B cell (primary cell): ENCODE measurements at regions not wholly inside any gene's neighbourhood (a gene's known extent, or its start where the extent isn't known, plus 50 kb on each side); places are given as distances from the start of the nearest gene placed in this dataset.

ENCODE experiments used
- ATAC-seq: fragments of 200-7000 bp; cut with Tn5 transposase; one replicate; pipeline ENCODE4 v1.10.0; 2021; ENCODE audit warnings: low read depth, mild to moderate bottlenecking, moderate number of reproducible peaks, moderate library complexity
- CTCF ChIA-PET: fragments of 350-600 bp; sonication (Branson Sonifier 250); formaldehyde crosslinking; loops from one replicate; lab custom pipeline; 2021; ENCODE audit warnings: antibody characterized with exemption, inconsistent platforms; lab: Charles Lee
- POLR2A ChIA-PET: fragments of 350-600 bp; sonication (Branson Sonifier 250); formaldehyde crosslinking; loops from one replicate; lab custom pipeline; 2021; ENCODE audit warnings: antibody characterized with exemption; lab: Charles Lee
- DNase-seq: peaks from one replicate; pipeline ENCODE4 v3.0.0; 2013
- H2AFZ ChIP-seq: 2 replicates; pipeline ENCODE4 v1.6.1; 2012; ENCODE audit warnings: mild to moderate bottlenecking, low read depth, low read length; ENCODE audit not compliant: insufficient read depth, poor library complexity, severe bottlenecking
- H3K27ac ChIP-seq, 2 donors: 1 replicate in 1 of 2; 2 replicates in 1 of 2; pipeline ENCODE4 v1.5.1; 2012 to 2013; ENCODE audit warnings: low read length in 2 of 2, mild to moderate bottlenecking in 2 of 2, moderate library complexity in 1 of 2
- H3K27me3 ChIP-seq, 4 experiments: fragments of 200-600 bp in 1 of 4; sonication (generic) in 1 of 4; replicated peaks in 1 of 4; 1 replicate in 2 of 4; 2 replicates in 2 of 4; pipeline versions ENCODE4 v1.6.1 to v1.7.0; 2013 to 2016; ENCODE audit warnings: low read length in 3 of 4, mild to moderate bottlenecking in 2 of 4, mixed read lengths in 1 of 4, moderate library complexity in 1 of 4; ENCODE audit not compliant: insufficient read depth in 4 of 4, control insufficient read depth in 3 of 4; ENCODE audit errors: control extremely low read depth in 1 of 4
- H3K36me3 ChIP-seq, 2 experiments: replicated peaks in 1 of 2; 1 replicate in 1 of 2; 2 replicates in 1 of 2; pipeline versions ENCODE4 v1.6.1 to v1.7.1; 2013; ENCODE audit warnings: low read length in 1 of 2; ENCODE audit not compliant: insufficient read depth in 2 of 2, control insufficient read depth in 1 of 2; ENCODE audit errors: control extremely low read depth in 1 of 2, extremely low read depth in 1 of 2
- H3K4me1 ChIP-seq, 2 donors: fragments of 200-600 bp in 1 of 2; sonication (generic) in 1 of 2; 1 replicate in 1 of 2; 2 replicates in 1 of 2; pipeline versions ENCODE4 v1.5.1 to v1.6.1; 2013 to 2017; ENCODE audit warnings: low read length in 2 of 2; ENCODE audit not compliant: control insufficient read depth in 2 of 2, insufficient read depth in 2 of 2
- H3K4me2 ChIP-seq: replicated peaks from 2 replicates; pipeline ENCODE3; 2012; ENCODE audit warnings: mild to moderate bottlenecking, low read depth, low read length; ENCODE audit not compliant: poor library complexity, severe bottlenecking
- H3K4me3 ChIP-seq, 5 experiments: fragments of 200-600 bp in 1 of 5; sonication (generic) in 1 of 5; 1 replicate in 3 of 5; 2 replicates in 2 of 5; pipeline versions ENCODE4 v1.5.1 to v1.7.0; 2011 to 2016; ENCODE audit warnings: low read length in 4 of 5, mild to moderate bottlenecking in 4 of 5, low read depth in 2 of 5, control low read depth in 1 of 5, moderate library complexity in 1 of 5; ENCODE audit not compliant: insufficient read depth in 1 of 5; ENCODE audit errors: control extremely low read depth in 1 of 5, extremely low read depth in 1 of 5
- H3K79me2 ChIP-seq: fragments of 200-600 bp; sonication (generic); one replicate; pipeline ENCODE4 v1.6.0; 2016; ENCODE audit warnings: low read length; ENCODE audit not compliant: control insufficient read depth, insufficient read depth
- H3K9ac ChIP-seq: fragments of 200-600 bp; sonication (generic); 2 replicates; pipeline ENCODE4 v1.6.1; 2017; ENCODE audit warnings: mild to moderate bottlenecking, low read length, moderate library complexity
- H3K9me3 ChIP-seq, 3 donors: one replicate each; pipeline versions ENCODE4 v1.6.1 to v1.7.1; 2013; ENCODE audit warnings: low read length in 2 of 3; ENCODE audit not compliant: control insufficient read depth in 2 of 3, insufficient read depth in 1 of 3; ENCODE audit errors: control extremely low read depth in 1 of 3
- H4K20me1 ChIP-seq: 2 replicates; pipeline ENCODE4 v1.6.0; 2012; ENCODE audit warnings: mild to moderate bottlenecking, low read length; ENCODE audit not compliant: insufficient read depth, control insufficient read depth, poor library complexity, severe bottlenecking
- H3K27ac Mint-ChIP-seq: one replicate; pipeline ENCODE4 v1.8.0; 2021; ENCODE audit warnings: mixed read lengths
- H3K27me3 Mint-ChIP-seq: one replicate; pipeline ENCODE4 v1.8.0; 2021; ENCODE audit warnings: mixed read lengths
- H3K4me1 Mint-ChIP-seq: one replicate; pipeline ENCODE4 v1.8.0; 2021; ENCODE audit warnings: mixed read lengths
- H3K4me3 Mint-ChIP-seq: one replicate; pipeline ENCODE4 v1.8.0; 2021; ENCODE audit warnings: mixed read lengths
- H3K9me3 Mint-ChIP-seq: one replicate; pipeline ENCODE4 v1.8.0; 2022; ENCODE audit warnings: mixed read lengths; ENCODE audit not compliant: insufficient read depth
- EZH2 ChIP-seq: IDR thresholded peaks from 2 replicates; pipeline ENCODE4 v1.6.1; 2012; ENCODE audit warnings: borderline replicate concordance, low read depth, mild to moderate bottlenecking, moderate library complexity, low read length; ENCODE audit not compliant: insufficient read depth, poor library complexity, severe bottlenecking
- WGBS: methylation state at CpG from one replicate; pipeline ENCODE4 v1.1.5; 2013; ENCODE audit warnings: missing lambda C conversion rate; ENCODE audit not compliant: insufficient coverage; 5-methylcytosine and 5-hydroxymethylcytosine counted together
- intact Hi-C: fragments of 100-400 bp; cut with micrococcal nuclease; formaldehyde crosslinking; loops from one replicate; pipeline ENCODE4 v1.10.0; 2022
- TF ChIP-seq, protein P1 (sequence below): fragments of 200-600 bp; IDR thresholded peaks from one replicate; pipeline ENCODE4 v1.8.0; 2022; ENCODE audit warnings: antibody characterized with exemption, mild to moderate bottlenecking

DNA sequence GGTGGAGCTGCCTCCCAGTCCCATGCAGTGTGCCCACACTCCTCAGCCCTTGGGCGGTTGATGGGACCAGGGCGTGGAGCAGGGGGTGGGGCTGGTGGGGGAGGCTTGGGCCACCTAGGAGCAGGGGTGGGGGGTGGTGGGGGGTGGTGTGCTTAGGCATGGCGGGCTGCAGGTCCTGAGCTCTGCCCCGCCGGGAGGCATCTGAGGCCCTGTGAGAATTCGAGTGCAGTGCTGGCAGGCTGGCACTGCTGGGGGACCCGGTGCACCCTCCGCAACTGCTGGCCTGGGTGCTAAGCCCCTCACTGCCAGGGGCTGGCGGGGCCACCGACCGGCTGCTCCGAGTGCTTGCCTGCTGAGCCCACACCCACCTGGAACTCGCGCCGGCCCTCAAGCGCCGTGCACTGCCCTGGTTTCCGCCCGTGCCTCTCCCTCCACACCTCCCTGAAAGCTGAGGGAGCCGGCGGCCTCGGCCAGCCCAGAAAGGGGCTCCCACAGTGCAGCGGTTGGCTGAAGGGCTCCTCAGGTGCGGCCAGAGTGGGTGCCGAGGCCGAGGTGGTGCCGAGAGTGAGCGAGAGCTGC lies 59.6 kb upstream of the PRL start:
- Mint-ChIP-seq H3K27me3 (no peaks in the 10 kb centered on the region), H3K4me3 (no peak overlapping the region), H3K9me3 (peaks cover 2% of the 10 kb centered on the region), H3K4me1 (no peaks in the 10 kb centered on the region), H3K27ac (no peak overlapping the region)
- no peaks in the 10 kb centered on the region for H4K20me1 ChIP-seq
- no peaks in the 10 kb centered on the region for H3K4me1 ChIP-seq
- H3K9me3 ChIP-seq, result peaks cover 0 to 4% (median 0%) of the 10 kb centered on the region in 3 donors
- TF ChIP-seq, protein P1, sequence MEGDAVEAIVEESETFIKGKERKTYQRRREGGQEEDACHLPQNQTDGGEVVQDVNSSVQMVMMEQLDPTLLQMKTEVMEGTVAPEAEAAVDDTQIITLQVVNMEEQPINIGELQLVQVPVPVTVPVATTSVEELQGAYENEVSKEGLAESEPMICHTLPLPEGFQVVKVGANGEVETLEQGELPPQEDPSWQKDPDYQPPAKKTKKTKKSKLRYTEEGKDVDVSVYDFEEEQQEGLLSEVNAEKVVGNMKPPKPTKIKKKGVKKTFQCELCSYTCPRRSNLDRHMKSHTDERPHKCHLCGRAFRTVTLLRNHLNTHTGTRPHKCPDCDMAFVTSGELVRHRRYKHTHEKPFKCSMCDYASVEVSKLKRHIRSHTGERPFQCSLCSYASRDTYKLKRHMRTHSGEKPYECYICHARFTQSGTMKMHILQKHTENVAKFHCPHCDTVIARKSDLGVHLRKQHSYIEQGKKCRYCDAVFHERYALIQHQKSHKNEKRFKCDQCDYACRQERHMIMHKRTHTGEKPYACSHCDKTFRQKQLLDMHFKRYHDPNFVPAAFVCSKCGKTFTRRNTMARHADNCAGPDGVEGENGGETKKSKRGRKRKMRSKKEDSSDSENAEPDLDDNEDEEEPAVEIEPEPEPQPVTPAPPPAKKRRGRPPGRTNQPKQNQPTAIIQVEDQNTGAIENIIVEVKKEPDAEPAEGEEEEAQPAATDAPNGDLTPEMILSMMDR, result no peak
- no peak for TF ChIP-seq EZH2
- POLR2A ChIA-PET, result no interaction called here
- WGBS, result 78% methylated on average over 24 of the region's 28 CpGs
- H2AFZ ChIP-seq, result no peak overlapping the region
- H3K27me3 ChIP-seq, result no peaks in the 10 kb centered on the region
- CTCF ChIA-PET, result no interaction called here
- no peak overlapping the region for H3K4me3 ChIP-seq
- H3K36me3 ChIP-seq, result no peaks in the 10 kb centered on the region
- no peak for DNase-seq
- no peak overlapping the region for H3K9ac ChIP-seq
- ATAC-seq, result no peak
- intact Hi-C loops, result no loop called here
- no peak overlapping the region for H3K27ac ChIP-seq
- no peaks in the 10 kb centered on the region for H3K79me2 ChIP-seq
- no peak overlapping the region for H3K4me2 ChIP-seq

DNA sequence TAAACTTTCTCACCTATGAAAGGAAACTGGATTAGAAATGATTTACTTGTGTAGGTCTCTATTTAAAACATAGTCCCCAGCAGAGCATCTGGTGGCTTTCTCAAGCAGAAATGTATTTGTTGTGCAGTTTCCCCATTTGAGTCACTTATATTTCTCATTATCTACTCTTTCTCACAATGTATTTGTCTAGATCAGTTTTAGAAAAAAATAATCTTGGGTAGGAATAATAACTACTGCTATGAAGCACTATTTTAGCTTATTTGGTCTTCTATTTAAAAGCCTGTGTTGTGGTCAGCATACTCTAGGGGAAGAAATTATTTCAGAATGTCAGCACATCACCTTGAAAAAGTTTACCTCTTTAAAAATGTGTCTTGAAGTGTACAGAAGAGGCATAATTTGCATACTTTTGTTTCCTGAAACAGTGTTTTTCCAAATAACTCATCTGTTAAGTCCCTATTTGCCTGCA lies 60.9 kb upstream of the PRL start:
- H2AFZ ChIP-seq, result no peak overlapping the region
- no peaks in the 10 kb centered on the region for H4K20me1 ChIP-seq
- no peak overlapping the region for H3K4me2 ChIP-seq
- H3K27me3 ChIP-seq, result no peaks in the 10 kb centered on the region
- H3K9me3 ChIP-seq, result peaks cover 0 to 4% (median 0%) of the 10 kb centered on the region in 3 donors
- Mint-ChIP-seq H3K4me3 (no peak overlapping the region), H3K27ac (no peak overlapping the region), H3K27me3 (no peaks in the 10 kb centered on the region), H3K4me1 (no peaks in the 10 kb centered on the region), H3K9me3 (no peaks in the 10 kb centered on the region)
- no peak overlapping the region for H3K9ac ChIP-seq
- H3K79me2 ChIP-seq, result no peaks in the 10 kb centered on the region
- no peaks in the 10 kb centered on the region for H3K4me1 ChIP-seq
- no peak for TF ChIP-seq EZH2
- TF ChIP-seq, protein P1, result no peak
- no peak overlapping the region for H3K4me3 ChIP-seq
- POLR2A ChIA-PET, result no interaction called here
- ATAC-seq, result no peak
- no peak for DNase-seq
- intact Hi-C loops, result no loop called here
- no peak overlapping the region for H3K27ac ChIP-seq
- no peaks in the 10 kb centered on the region for H3K36me3 ChIP-seq
- CTCF ChIA-PET, result no interaction called here
